Neural progenitor cell (in vitro differentiated cells): ENCODE measurements at regions not wholly inside any gene's neighbourhood (a gene's known extent, or its start where the extent isn't known, plus 50 kb on each side); places are given as distances from the start of the nearest gene placed in this dataset.

Experiments
- DNase-seq: peaks from one replicate; pipeline ENCODE4 v3.0.0-alpha.2; 2016; ENCODE audit warnings: low spot score
- H2AFZ ChIP-seq: fragments of 200-600 bp; sonication (generic); replicated peaks from 2 replicates; pipeline ENCODE4 v1.6.1; 2016; ENCODE audit warnings: antibody characterized with exemption
- H3F3A ChIP-seq: fragments of 200-600 bp; sonication (generic); 2 replicates; pipeline ENCODE4 v1.6.1; 2016; ENCODE audit warnings: antibody characterized with exemption, low read depth
- H3K27ac ChIP-seq: fragments of 200-600 bp; sonication (generic); 2 replicates; pipeline ENCODE4 v1.5.1; 2016; ENCODE audit warnings: mild to moderate bottlenecking
- H3K27me3 ChIP-seq: fragments of 200-600 bp; sonication (generic); 2 replicates; pipeline ENCODE4 v1.6.1; 2016; ENCODE audit warnings: mild to moderate bottlenecking, moderate library complexity
- H3K36me3 ChIP-seq: fragments of 200-600 bp; sonication (generic); 2 replicates; pipeline ENCODE4 v1.5.1; 2016
- H3K4me1 ChIP-seq: fragments of 200-600 bp; sonication (generic); 2 replicates; pipeline ENCODE4 v1.6.1; 2016; ENCODE audit warnings: mixed run types
- H3K4me2 ChIP-seq: fragments of 200-600 bp; sonication (generic); 2 replicates; pipeline ENCODE4 v1.6.1; 2016
- H3K4me3 ChIP-seq: fragments of 200-600 bp; sonication (generic); 2 replicates; pipeline ENCODE4 v1.5.1; 2016
- H3K79me2 ChIP-seq: fragments of 200-600 bp; sonication (generic); 2 replicates; pipeline ENCODE4 v1.6.1; 2016; ENCODE audit warnings: low read depth
- H3K9ac ChIP-seq: fragments of 200-600 bp; sonication (generic); 2 replicates; pipeline ENCODE4 v1.6.1; 2016
- H3K9me3 ChIP-seq: fragments of 200-600 bp; sonication (generic); 2 replicates; pipeline ENCODE4 v1.5.1; 2016; ENCODE audit warnings: low read depth
- H4K20me1 ChIP-seq: fragments of 200-600 bp; sonication (generic); 2 replicates; pipeline ENCODE4 v1.6.1; 2016; ENCODE audit warnings: low read depth
- H3K27ac Mint-ChIP-seq: 3 replicates; pipeline ENCODE4 v1.8.0; 2021; ENCODE audit warnings: mixed read lengths
- H3K27me3 Mint-ChIP-seq: 2 replicates; pipeline ENCODE4 v1.8.0; 2022; ENCODE audit warnings: low read depth, mild to moderate bottlenecking, inconsistent platforms, moderate library complexity, mixed read lengths; ENCODE audit not compliant: insufficient read depth
- H3K36me3 Mint-ChIP-seq: 3 replicates; pipeline ENCODE4 v1.8.0; 2021; ENCODE audit warnings: mixed read lengths
- H3K4me1 Mint-ChIP-seq: 3 replicates; pipeline ENCODE4 v1.8.0; 2021; ENCODE audit warnings: mixed read lengths
- H3K4me3 Mint-ChIP-seq: 3 replicates; pipeline ENCODE4 v1.8.0; 2021; ENCODE audit warnings: mild to moderate bottlenecking, moderate library complexity, mixed read lengths
- H3K9me3 Mint-ChIP-seq: 3 replicates; pipeline ENCODE4 v1.8.0; 2020; ENCODE audit warnings: mixed read lengths
- EZH2 ChIP-seq: fragments of 200-600 bp; sonication (generic); IDR thresholded peaks from 2 replicates; pipeline ENCODE4 v1.6.1; 2017; ENCODE audit warnings: antibody characterized with exemption, mild to moderate bottlenecking, moderate library complexity
- EZH2phosphoT487 ChIP-seq: fragments of 200-600 bp; sonication (generic); IDR thresholded peaks from 2 replicates; pipeline ENCODE4 v1.6.1; 2017; ENCODE audit warnings: antibody characterized with exemption
- TF ChIP-seq, protein P1 (sequence below): fragments of 200-600 bp; sonication (generic); IDR thresholded peaks from 2 replicates; pipeline ENCODE4 v1.5.1; 2017; ENCODE audit warnings: antibody characterized with exemption, mild to moderate bottlenecking

DNA sequence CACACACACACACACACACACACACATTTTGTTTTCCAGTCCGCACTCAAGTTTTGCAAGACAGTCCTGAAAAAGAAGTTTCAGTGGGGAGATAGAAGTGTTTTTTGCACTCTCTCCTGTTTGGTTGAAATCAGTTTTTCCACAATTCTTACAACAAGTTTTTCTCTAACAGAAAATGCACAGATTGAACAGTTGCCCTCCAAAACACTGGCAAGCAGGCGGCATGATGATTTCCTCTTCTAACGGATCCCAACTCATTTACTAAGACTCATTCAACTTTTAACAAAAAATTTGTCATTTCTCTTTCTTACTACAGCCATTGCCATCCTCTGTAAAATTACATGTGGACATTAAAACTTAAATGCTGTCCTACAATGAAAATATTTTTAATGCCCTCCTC is 117.6 kb upstream of the DTNA start:
- Mint-ChIP-seq H3K4me3 (peak overlapping the region; percentile 84), H3K4me1 (peaks cover 25% of the 10 kb centered on the region), H3K27me3 (no peaks in the 10 kb centered on the region), H3K36me3 (no peaks in the 10 kb centered on the region), H3K27ac (peak overlapping the region; percentile 19), H3K9me3 (no peaks in the 10 kb centered on the region)
- Histone ChIP-seq H3K79me2 (no peaks in the 10 kb centered on the region), H3K27ac (no peak overlapping the region), H3K4me2 (peak overlapping the region; percentile 71), H4K20me1 (no peaks in the 10 kb centered on the region), H2AFZ (peak overlapping the region; percentile 95), H3K4me3 (no peak overlapping the region), H3K9ac (no peak overlapping the region), H3K4me1 (peaks cover 11% of the 10 kb centered on the region), H3K36me3 (no peaks in the 10 kb centered on the region), H3F3A (no peaks in the 10 kb centered on the region), H3K9me3 (no peaks in the 10 kb centered on the region), H3K27me3 (no peaks in the 10 kb centered on the region)
- no peak for DNase-seq
- TF ChIP-seq, protein P1, sequence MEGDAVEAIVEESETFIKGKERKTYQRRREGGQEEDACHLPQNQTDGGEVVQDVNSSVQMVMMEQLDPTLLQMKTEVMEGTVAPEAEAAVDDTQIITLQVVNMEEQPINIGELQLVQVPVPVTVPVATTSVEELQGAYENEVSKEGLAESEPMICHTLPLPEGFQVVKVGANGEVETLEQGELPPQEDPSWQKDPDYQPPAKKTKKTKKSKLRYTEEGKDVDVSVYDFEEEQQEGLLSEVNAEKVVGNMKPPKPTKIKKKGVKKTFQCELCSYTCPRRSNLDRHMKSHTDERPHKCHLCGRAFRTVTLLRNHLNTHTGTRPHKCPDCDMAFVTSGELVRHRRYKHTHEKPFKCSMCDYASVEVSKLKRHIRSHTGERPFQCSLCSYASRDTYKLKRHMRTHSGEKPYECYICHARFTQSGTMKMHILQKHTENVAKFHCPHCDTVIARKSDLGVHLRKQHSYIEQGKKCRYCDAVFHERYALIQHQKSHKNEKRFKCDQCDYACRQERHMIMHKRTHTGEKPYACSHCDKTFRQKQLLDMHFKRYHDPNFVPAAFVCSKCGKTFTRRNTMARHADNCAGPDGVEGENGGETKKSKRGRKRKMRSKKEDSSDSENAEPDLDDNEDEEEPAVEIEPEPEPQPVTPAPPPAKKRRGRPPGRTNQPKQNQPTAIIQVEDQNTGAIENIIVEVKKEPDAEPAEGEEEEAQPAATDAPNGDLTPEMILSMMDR, result no peak
- no peak for TF ChIP-seq EZH2
- no peak for TF ChIP-seq EZH2phosphoT487

DNA sequence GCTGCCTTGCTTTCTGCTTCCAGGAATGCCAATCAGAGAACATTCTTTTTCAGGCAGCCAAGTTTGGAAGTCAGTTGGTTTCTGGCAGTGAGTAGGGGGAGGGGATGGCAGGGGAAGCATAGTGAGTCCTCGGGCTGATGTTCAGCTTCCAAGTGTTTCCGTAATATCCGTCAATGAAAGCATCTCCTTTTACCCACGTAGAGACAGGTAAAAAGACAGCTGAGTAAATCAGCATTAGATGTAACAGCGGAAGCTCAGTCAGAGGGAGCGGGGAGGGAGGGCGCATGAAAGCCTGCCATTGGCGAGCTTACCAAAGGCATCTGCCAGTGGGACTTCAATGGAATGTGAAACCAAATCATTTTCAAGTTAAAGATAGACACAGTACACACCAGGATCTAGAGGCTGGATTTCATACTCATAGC is 117.1 kb upstream of the DTNA start:
- Histone ChIP-seq H3K27ac (no peak overlapping the region), H3K4me2 (peak overlapping the region; percentile 71), H3K27me3 (no peaks in the 10 kb centered on the region), H3K4me1 (peaks cover 11% of the 10 kb centered on the region), H2AFZ (peak overlapping the region; percentile 95), H3K79me2 (no peaks in the 10 kb centered on the region), H3K9ac (no peak overlapping the region), H3K4me3 (peak overlapping the region; percentile 36), H3K9me3 (no peaks in the 10 kb centered on the region), H3K36me3 (no peaks in the 10 kb centered on the region), H4K20me1 (no peaks in the 10 kb centered on the region), H3F3A (no peaks in the 10 kb centered on the region)
- peak overlapping the region; percentile 84 for H3K4me3 Mint-ChIP-seq
- H3K27ac Mint-ChIP-seq, result peak overlapping the region; percentile 89
- no peaks in the 10 kb centered on the region for H3K36me3 Mint-ChIP-seq
- peaks cover 25% of the 10 kb centered on the region for H3K4me1 Mint-ChIP-seq
- no peaks in the 10 kb centered on the region for H3K27me3 Mint-ChIP-seq
- no peaks in the 10 kb centered on the region for H3K9me3 Mint-ChIP-seq
- TF ChIP-seq EZH2 (no peak), EZH2phosphoT487 (no peak)
- TF ChIP-seq, protein P1, result no peak
- peak; percentile 50 for DNase-seq

DNA sequence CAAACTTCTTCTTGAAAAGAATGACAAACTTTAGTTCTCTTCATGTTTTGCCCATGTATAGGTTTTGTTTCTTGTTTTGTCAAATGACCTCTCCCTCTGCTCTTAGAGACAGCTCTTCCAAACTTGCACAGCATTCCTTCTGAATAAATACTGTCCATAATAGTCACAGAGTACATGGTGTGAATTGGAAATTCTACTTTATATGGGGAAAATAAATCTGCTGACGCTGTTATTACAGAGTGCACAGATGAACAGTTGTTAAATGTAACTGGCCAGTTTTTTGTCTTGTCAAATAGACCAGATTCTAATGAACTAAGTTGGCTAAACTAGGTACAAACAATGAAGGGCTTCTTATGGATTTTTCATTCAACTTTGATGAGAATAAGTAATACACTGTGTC is 115.8 kb upstream of the DTNA start:
- TF ChIP-seq EZH2, result no peak
- TF ChIP-seq, protein P1, result no peak
- no peak for TF ChIP-seq EZH2phosphoT487
- no peaks in the 10 kb centered on the region for H3F3A ChIP-seq
- H3K9ac ChIP-seq, result no peak overlapping the region
- DNase-seq, result no peak
- H3K4me3 ChIP-seq, result no peak overlapping the region
- H3K27ac Mint-ChIP-seq, result no peak overlapping the region
- no peaks in the 10 kb centered on the region for H3K79me2 ChIP-seq
- no peaks in the 10 kb centered on the region for H3K27me3 ChIP-seq
- no peaks in the 10 kb centered on the region for H3K9me3 Mint-ChIP-seq
- H4K20me1 ChIP-seq, result no peaks in the 10 kb centered on the region
- peaks cover 25% of the 10 kb centered on the region for H3K4me1 Mint-ChIP-seq
- H2AFZ ChIP-seq, result no peak overlapping the region
- no peak overlapping the region for H3K4me3 Mint-ChIP-seq
- H3K36me3 ChIP-seq, result no peaks in the 10 kb centered on the region
- no peaks in the 10 kb centered on the region for H3K9me3 ChIP-seq
- H3K27ac ChIP-seq, result no peak overlapping the region
- no peaks in the 10 kb centered on the region for H3K36me3 Mint-ChIP-seq
- H3K4me1 ChIP-seq, result peaks cover 11% of the 10 kb centered on the region
- H3K27me3 Mint-ChIP-seq, result no peaks in the 10 kb centered on the region
- no peak overlapping the region for H3K4me2 ChIP-seq
